Activated naive CD8-positive, alpha-beta T cell (primary cell): ENCODE measurements at regions not wholly inside any gene's neighbourhood (a gene's known extent, or its start where the extent isn't known, plus 50 kb on each side); places are given as distances from the start of the nearest gene placed in this dataset.
A peak's percentile ranks its signal among the peaks of the same experiment; 100 is the strongest.

Experiments
- H3K27ac Mint-ChIP-seq: one replicate; pipeline ENCODE4 v1.8.0; 2021; ENCODE audit warnings: mixed read lengths
- H3K27me3 Mint-ChIP-seq: one replicate; pipeline ENCODE4 v1.8.0; 2021; ENCODE audit warnings: mixed read lengths
- H3K36me3 Mint-ChIP-seq: one replicate; pipeline ENCODE4 v1.8.0; 2021; ENCODE audit warnings: mixed read lengths
- H3K4me1 Mint-ChIP-seq: one replicate; pipeline ENCODE4 v1.8.0; 2021; ENCODE audit warnings: low read depth, mixed read lengths
- H3K4me3 Mint-ChIP-seq: one replicate; pipeline ENCODE4 v1.8.0; 2021; ENCODE audit warnings: mild to moderate bottlenecking, mixed read lengths
- H3K9me3 Mint-ChIP-seq: one replicate; pipeline ENCODE4 v1.8.0; 2021; ENCODE audit warnings: low read depth, mixed read lengths

DNA sequence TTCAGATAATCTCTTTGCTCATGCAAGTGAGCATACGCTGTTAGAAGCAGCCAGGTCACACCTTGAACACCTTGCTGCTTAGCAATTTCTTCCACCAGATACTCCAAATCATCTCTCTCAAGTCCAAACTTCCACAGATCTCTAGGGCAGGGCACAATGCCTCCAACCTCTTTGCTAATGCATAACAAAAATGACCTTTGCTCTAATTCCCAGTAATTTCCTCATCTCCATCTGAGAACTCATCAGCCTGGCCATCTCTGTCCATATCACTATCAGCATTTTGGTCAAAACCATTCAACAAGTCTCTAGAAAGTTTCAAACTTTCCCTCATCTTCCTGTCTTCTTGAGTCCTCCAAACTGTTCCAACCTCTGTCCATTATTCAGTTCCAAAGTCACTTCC is 139.3 kb upstream of the NR4A3 start:
- no peak overlapping the region for H3K4me3 Mint-ChIP-seq
- no peak overlapping the region for H3K27ac Mint-ChIP-seq
- no peaks in the 10 kb centered on the region for H3K27me3 Mint-ChIP-seq
- H3K4me1 Mint-ChIP-seq, result no peaks in the 10 kb centered on the region
- peaks cover 6% of the 10 kb centered on the region for H3K9me3 Mint-ChIP-seq
- H3K36me3 Mint-ChIP-seq, result peaks cover 6% of the 10 kb centered on the region

DNA sequence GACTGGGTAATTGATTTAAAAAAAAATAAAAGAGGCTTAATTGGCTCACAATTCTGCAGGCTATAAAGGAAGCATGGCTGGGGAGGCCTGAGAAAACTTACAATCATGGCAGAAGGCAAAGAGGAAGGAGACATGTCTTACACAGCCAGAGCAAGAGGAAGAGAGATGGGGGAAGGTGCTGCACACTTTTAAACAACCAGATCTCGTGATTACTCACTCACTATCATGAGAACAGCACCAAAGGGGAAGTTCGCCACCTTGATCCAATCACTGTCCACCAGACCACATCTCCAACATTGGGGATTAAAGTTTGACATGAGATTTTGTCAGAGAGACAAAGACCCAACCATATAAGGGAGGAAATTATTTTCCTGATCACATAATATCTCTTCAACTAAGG is 138.8 kb upstream of the NR4A3 start:
- Mint-ChIP-seq H3K4me3 (no peak overlapping the region), H3K4me1 (no peaks in the 10 kb centered on the region), H3K36me3 (peaks cover 6% of the 10 kb centered on the region)

DNA sequence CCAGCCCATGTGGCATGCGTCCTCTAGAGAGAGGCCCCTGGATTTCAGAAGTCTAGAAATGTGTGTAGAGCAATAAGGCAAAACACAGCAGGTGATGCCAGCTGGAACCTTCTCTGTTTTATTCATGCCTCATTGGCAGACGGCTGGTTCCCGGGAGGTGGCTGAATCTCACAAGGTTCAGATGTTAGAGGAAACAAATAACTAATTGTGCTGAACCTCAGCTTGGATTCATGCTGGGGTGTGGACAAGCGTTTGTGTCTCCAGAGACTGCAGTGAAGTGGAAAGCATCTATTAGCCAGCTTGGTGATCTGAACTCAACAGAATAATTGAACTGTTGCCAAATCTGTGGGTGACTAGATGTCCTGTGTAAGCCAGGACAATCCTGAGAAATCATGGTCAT is 131.1 kb upstream of the NR4A3 start:
- H3K4me1 Mint-ChIP-seq, result no peaks in the 10 kb centered on the region
- H3K27me3 Mint-ChIP-seq, result no peaks in the 10 kb centered on the region
- H3K9me3 Mint-ChIP-seq, result no peaks in the 10 kb centered on the region
- no peak overlapping the region for H3K4me3 Mint-ChIP-seq
- H3K36me3 Mint-ChIP-seq, result no peaks in the 10 kb centered on the region
- no peak overlapping the region for H3K27ac Mint-ChIP-seq

More for the DNA sequence above, 138.8 kb upstream of the NR4A3 start:
- H3K9me3 Mint-ChIP-seq, result peaks cover 6% of the 10 kb centered on the region
- no peaks in the 10 kb centered on the region for H3K27me3 Mint-ChIP-seq
- no peak overlapping the region for H3K27ac Mint-ChIP-seq

DNA sequence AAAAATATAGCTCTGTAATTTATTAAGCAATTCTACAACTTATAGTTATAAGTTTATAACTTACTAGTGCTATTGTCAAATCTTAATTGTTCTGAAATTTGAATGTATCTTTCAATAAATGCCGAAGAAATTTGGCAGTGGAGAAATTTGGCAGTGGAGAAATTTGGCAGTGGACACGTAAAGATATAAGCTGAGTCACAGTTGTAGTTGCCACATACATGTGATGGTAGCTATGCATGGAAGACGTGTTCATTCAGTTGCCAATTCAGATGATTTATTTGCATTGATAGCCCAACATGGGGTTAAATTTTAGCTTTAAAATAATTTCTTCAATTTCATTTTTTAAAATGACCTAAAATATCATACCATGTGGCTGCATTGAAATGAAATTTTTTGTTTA is 127.8 kb upstream of the NR4A3 start:
- Mint-ChIP-seq H3K27ac (no peak overlapping the region), H3K4me1 (no peaks in the 10 kb centered on the region), H3K36me3 (no peaks in the 10 kb centered on the region), H3K9me3 (peaks cover 10% of the 10 kb centered on the region), H3K4me3 (no peak overlapping the region), H3K27me3 (no peaks in the 10 kb centered on the region)

DNA sequence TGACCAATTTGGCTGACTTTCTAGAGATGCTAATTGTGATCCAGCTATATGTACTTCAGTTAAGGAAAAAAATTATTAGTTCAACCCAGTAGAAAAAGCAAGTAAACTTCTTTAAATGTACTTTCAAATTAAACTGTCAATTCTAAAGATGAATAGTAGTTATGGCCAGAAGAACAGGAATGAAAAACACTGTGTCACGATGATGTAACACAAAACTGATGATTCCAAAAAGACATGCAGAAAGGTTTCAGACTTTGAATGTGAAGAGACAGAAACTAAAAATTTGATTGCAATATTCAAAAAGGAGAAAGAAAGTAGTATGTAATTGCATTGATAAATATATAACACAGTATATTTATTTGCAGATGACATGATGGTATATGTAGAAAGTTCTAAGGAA is 127.3 kb upstream of the NR4A3 start:
- Mint-ChIP-seq H3K27me3 (no peaks in the 10 kb centered on the region), H3K36me3 (no peaks in the 10 kb centered on the region), H3K4me3 (no peak overlapping the region), H3K4me1 (no peaks in the 10 kb centered on the region), H3K9me3 (peaks cover 10% of the 10 kb centered on the region), H3K27ac (no peak overlapping the region)

DNA sequence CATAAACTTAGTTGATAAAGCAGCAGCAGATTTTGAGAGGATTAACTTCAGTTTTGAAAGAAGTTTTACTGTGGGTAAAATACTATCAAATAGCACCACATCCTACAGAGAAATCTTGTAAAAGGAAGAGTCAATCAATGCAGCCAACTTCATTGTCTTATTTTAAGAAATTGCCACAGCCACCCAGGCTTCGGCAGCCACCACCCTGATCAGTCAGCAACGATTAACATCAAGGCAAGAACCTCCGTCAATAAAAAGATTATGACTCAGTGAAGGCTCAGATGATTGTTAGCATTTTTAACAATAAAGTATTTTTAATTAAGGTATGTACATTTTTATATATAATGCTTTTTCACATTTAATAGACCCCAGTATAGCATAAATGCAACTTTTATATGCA is 122.3 kb upstream of the NR4A3 start:
- Mint-ChIP-seq H3K27ac (no peak overlapping the region), H3K9me3 (peaks cover 10% of the 10 kb centered on the region), H3K4me1 (no peaks in the 10 kb centered on the region), H3K4me3 (no peak overlapping the region), H3K36me3 (no peaks in the 10 kb centered on the region), H3K27me3 (no peaks in the 10 kb centered on the region)

DNA sequence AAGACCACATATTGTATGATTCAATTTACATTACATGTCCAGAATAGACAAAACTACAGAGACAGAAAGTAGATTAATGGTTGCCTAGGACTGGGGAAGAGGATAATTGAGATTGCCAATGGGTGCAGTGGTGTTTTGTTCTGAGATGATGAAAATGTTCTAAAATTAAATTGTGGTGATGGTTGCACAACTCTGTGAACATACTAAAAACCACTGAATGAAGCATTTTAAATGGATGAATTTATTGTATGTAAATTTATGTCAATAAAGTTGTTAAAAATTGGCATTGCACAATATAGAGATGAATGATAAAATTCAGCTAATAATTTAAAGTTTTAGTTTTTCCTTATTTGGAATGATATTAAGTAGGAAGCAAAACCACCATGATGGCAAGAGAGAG is 109.5 kb upstream of the NR4A3 start:
- Mint-ChIP-seq H3K36me3 (no peaks in the 10 kb centered on the region), H3K27ac (no peak overlapping the region)

DNA sequence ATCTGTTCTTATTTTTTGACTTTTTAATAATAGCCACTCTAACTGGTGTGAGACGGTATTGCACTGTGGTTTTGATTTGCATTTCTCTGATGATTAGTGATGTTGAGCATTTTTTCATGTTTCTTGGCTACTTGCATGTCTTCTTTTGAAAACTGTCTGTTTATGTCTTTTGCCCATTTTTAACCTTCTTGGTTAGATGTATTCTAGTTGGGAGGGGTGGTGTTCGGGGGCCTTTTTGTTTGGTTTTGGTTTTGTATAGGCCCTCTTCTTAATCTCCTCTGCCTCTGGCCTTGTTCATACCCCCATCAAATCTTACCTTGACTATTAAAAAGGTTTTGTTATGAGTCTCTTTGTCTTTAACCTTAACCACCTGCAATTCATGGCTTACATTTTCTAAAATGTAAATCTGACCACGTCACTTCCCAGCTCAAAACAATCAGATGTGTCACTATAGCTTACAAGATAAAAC is 107.8 kb upstream of the NR4A3 start:
- no peak overlapping the region for H3K4me3 Mint-ChIP-seq
- no peaks in the 10 kb centered on the region for H3K9me3 Mint-ChIP-seq
- no peak overlapping the region for H3K27ac Mint-ChIP-seq
- H3K36me3 Mint-ChIP-seq, result no peaks in the 10 kb centered on the region
- H3K27me3 Mint-ChIP-seq, result peaks cover 2% of the 10 kb centered on the region
- no peaks in the 10 kb centered on the region for H3K4me1 Mint-ChIP-seq

More for the DNA sequence above, 109.5 kb upstream of the NR4A3 start:
- Mint-ChIP-seq H3K4me3 (no peak overlapping the region), H3K9me3 (no peaks in the 10 kb centered on the region), H3K27me3 (peaks cover 2% of the 10 kb centered on the region), H3K4me1 (no peaks in the 10 kb centered on the region)

DNA sequence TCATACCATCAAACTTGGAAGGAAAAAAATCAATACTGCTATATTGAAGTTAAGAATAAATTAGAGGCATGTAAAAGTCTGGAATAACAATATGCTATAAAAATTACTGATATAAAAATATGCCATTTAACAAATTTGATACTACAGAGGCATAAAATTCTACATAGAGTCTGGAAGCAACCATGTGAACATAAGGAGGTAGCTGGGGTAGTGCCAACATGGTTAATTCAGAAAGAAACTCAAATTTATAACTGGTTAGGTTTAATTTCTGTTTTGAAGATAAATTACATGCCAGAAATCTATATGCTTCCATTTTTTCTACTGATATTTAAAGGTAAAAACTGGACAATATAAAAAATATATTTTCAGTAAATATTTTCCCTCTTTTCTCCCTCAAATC is 103.1 kb upstream of the NR4A3 start:
- no peak overlapping the region for H3K4me3 Mint-ChIP-seq
- H3K36me3 Mint-ChIP-seq, result no peaks in the 10 kb centered on the region
- H3K27me3 Mint-ChIP-seq, result no peaks in the 10 kb centered on the region
- no peaks in the 10 kb centered on the region for H3K9me3 Mint-ChIP-seq
- no peak overlapping the region for H3K27ac Mint-ChIP-seq
- peaks cover 31% of the 10 kb centered on the region for H3K4me1 Mint-ChIP-seq

DNA sequence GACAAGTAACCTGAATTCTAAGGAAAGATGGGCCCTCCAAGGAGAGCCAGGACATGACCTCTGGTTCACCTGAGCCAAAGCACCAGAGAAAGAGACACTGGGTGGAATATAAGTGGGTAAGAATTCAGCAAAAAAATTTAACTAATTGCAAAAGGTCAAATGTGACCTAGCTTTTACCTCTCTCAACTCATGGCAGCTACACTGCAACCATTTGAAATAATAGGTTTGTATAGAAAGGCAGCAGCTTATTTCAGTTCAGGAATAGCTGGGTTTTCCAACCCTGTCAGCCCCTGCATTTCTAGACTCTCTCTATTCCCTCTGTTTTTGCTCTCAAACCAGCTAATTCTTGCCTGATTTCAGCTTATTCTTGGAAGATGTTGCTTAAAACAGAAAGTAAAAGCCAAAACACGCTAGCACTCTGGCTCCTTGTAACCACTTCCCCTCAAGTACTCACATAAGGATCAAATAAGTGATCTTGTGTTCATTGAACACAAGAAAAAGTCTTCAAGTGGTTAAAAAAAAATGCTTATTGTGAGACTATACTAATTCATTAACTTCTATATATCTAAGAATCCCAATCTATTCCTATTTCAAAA is 101.1 kb upstream of the NR4A3 start:
- Mint-ChIP-seq H3K36me3 (no peaks in the 10 kb centered on the region), H3K9me3 (no peaks in the 10 kb centered on the region), H3K4me3 (peak overlapping the region; percentile 81), H3K27ac (peak overlapping the region; percentile 88), H3K4me1 (peaks cover 31% of the 10 kb centered on the region), H3K27me3 (no peaks in the 10 kb centered on the region)

DNA sequence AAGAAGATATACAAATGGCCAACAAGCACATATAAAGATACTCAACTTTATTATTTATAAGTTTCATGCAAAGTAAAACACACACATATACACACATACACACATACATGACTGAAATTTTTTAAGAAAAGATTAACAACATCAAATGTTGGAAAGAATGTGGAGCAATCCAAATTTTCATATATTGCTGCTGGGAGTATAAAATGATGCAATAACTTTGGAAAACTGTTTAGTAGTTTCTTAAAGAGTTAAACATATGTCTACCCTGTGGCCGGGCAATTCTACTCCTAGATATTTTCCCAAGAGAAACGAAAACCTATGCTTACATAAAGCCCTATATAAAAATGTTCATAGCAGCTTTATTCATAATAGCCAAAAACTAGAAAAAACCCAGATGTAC is 99.8 kb upstream of the NR4A3 start:
- Mint-ChIP-seq H3K4me3 (no peak overlapping the region), H3K27me3 (no peaks in the 10 kb centered on the region), H3K9me3 (no peaks in the 10 kb centered on the region), H3K4me1 (peaks cover 31% of the 10 kb centered on the region), H3K27ac (no peak overlapping the region), H3K36me3 (no peaks in the 10 kb centered on the region)

DNA sequence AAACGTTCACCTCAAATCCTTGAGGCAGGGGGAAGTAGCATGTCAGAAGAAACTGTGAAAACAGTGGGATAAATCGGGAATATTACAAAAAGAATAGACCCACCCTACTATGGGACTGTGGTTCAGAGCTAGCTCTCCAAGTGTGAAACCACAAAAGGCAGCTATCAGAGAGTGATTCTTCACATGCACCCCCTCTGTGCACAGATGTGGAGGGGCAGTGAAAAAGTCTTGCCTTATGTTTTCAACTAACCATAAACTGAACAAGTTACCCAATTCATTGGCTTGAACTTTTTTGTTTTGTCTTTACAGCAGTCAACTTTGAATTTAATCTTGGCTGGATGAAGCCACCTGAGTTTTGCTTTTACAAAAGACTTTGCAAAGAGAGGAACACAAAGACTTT is 98.8 kb upstream of the NR4A3 start:
- Mint-ChIP-seq H3K36me3 (no peaks in the 10 kb centered on the region), H3K9me3 (no peaks in the 10 kb centered on the region), H3K27ac (no peak overlapping the region), H3K27me3 (no peaks in the 10 kb centered on the region), H3K4me3 (no peak overlapping the region), H3K4me1 (peaks cover 31% of the 10 kb centered on the region)

DNA sequence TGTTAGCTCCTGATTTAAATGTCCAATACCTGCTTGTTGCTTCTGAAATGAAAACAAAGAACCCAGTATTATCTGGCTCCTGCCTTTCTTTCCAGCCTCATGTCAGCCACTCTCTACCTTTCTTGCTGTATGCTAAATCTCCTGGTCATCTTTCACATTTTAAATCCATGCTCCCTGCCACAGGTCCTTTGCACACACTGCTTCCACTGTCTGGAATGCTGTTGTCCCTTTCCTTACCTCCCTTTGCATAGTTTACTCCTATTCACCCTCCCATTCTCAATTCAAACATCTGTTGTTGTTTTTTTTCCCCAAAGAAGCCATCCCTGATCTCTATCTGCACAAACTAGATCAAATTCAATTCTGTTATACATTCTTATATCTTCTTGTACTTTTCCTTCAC is 97.0 kb upstream of the NR4A3 start:
- H3K36me3 Mint-ChIP-seq, result no peaks in the 10 kb centered on the region
- H3K27ac Mint-ChIP-seq, result no peak overlapping the region
- no peak overlapping the region for H3K4me3 Mint-ChIP-seq
- no peaks in the 10 kb centered on the region for H3K27me3 Mint-ChIP-seq
- no peaks in the 10 kb centered on the region for H3K9me3 Mint-ChIP-seq
- H3K4me1 Mint-ChIP-seq, result peaks cover 26% of the 10 kb centered on the region

DNA sequence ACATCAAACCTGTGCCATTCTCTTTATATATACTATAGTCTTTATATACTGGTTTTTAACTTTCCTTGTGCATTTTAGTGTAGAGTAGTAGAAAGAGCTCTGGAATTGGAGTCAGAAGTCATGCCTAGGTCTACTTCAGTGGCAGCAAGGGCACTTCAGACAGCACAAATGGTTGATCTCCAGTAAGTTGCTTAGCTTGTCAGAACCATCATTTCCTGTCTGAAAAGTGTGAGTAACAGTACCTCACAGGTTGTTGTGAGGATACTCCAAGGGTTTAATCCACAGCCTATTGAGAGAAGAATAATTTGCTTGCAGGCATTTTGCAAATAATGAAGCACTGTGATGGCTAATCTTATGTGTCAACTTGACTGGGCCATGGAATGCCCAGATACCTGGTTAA is 95.8 kb upstream of the NR4A3 start:
- no peaks in the 10 kb centered on the region for H3K27me3 Mint-ChIP-seq
- no peaks in the 10 kb centered on the region for H3K9me3 Mint-ChIP-seq
- H3K36me3 Mint-ChIP-seq, result peaks cover 3% of the 10 kb centered on the region
- H3K27ac Mint-ChIP-seq, result no peak overlapping the region
- no peak overlapping the region for H3K4me3 Mint-ChIP-seq
- peaks cover 14% of the 10 kb centered on the region for H3K4me1 Mint-ChIP-seq

DNA sequence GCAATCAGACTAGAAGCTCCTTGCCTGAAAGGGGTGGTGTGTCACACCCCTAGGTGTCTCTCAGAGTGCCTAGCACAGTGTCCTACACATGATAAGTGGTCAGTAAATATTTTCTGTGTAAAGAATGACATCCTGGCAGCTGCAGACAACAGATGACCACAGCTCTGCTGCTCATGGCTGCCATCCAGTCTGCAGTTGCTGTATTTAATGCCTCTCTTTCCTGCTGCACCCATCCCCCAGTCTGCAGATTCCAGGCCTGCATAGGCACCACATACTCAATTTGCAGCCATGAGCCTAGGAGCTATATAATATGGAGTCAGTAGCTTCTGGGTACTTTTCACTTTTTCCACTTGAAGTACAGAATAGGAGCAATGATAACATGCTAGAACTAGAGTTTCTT is 94.9 kb upstream of the NR4A3 start:
- Mint-ChIP-seq H3K4me1 (peaks cover 10% of the 10 kb centered on the region), H3K36me3 (peaks cover 3% of the 10 kb centered on the region), H3K9me3 (no peaks in the 10 kb centered on the region), H3K4me3 (no peak overlapping the region), H3K27ac (no peak overlapping the region), H3K27me3 (peaks cover 2% of the 10 kb centered on the region)

DNA sequence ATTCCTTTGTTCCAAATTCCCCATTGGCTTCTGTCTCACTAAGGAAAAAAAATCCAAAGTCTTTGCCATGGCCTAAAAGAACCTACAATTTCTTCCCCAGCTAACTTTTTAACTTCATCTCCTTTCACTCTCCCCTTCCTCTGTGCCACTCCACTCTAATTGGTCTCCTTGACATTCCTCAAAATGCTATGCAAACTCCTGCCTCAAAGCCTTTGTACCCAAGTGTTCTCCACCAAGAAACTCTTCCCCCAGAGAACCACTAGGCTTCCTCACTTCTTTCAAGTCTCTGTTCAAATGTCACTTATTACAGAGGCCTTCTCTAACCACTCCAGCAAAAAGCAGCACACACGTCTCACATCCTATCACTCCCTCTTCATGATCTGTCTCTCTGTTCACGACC is 91.6 kb upstream of the NR4A3 start:
- Mint-ChIP-seq H3K4me3 (no peak overlapping the region), H3K9me3 (no peaks in the 10 kb centered on the region), H3K27me3 (peaks cover 5% of the 10 kb centered on the region), H3K4me1 (peaks cover 2% of the 10 kb centered on the region), H3K36me3 (peaks cover 3% of the 10 kb centered on the region), H3K27ac (no peak overlapping the region)
